ENCODE measurements at regions not wholly inside any gene's neighbourhood (a gene's known extent, or its start where the extent isn't known, plus 50 kb on each side); places are given as distances from the start of the nearest gene placed in this dataset.
"Not testable (repeated sequence)": the region's sequence is repeated elsewhere in the genome, so short reads cannot be mapped to it uniquely, and the experiment has no call there.

GRCh38 chr13:90883592-90883991 lies 463.9 kb upstream of the MIR17HG start:
- DNase-seq = no peak

- no peak for DNase-seq
Observed at GRCh38 chr13:90884066-90884465, 463.4 kb upstream of the MIR17HG start.

GRCh38 chr13:90889906-90890834 lies 457.3 kb upstream of the MIR17HG start:
- no peak for DNase-seq

- DNase-seq = no peak
Observed at GRCh38 chr13:90891329-90891728, 456.2 kb upstream of the MIR17HG start.

GRCh38 chr13:90893199-90893598 lies 454.3 kb upstream of the MIR17HG start:
- not testable (repeated sequence) for DNase-seq

GRCh38 chr13:90896002-90896401 lies 451.5 kb upstream of the MIR17HG start:
- DNase-seq = no peak

GRCh38 chr13:90898811-90899210 lies 448.7 kb upstream of the MIR17HG start:
- no peak for DNase-seq

GRCh38 chr13:90899416-90899815 lies 448.1 kb upstream of the MIR17HG start:
- no peak for DNase-seq

GRCh38 chr13:90902255-90902654 lies 445.2 kb upstream of the MIR17HG start:
- DNase-seq = no peak

GRCh38 chr13:90906554-90906953 lies 440.9 kb upstream of the MIR17HG start:
- no peak for DNase-seq

GRCh38 chr13:90908792-90909191 lies 438.7 kb upstream of the MIR17HG start:
- no peak for DNase-seq

- DNase-seq = no peak
Observed at GRCh38 chr13:90910018-90910639, 437.4 kb upstream of the MIR17HG start.

- DNase-seq = no peak
Observed at GRCh38 chr13:90912247-90912646, 435.2 kb upstream of the MIR17HG start.

GRCh38 chr13:90918536-90918935 lies 429.0 kb upstream of the MIR17HG start:
- no peak for DNase-seq

GRCh38 chr13:90919153-90919552 lies 428.3 kb upstream of the MIR17HG start:
- DNase-seq = no peak

- DNase-seq = no peak
Observed at GRCh38 chr13:90926459-90926858, 421.0 kb upstream of the MIR17HG start.

GRCh38 chr13:90928109-90928508 lies 419.4 kb upstream of the MIR17HG start:
- no peak for DNase-seq

GRCh38 chr13:90933097-90933826 lies 414.2 kb upstream of the MIR17HG start:
- no peak for DNase-seq

- DNase-seq = no peak
Observed at GRCh38 chr13:90934741-90935140, 412.7 kb upstream of the MIR17HG start.

- no peak for DNase-seq
Observed at GRCh38 chr13:90938848-90939247, 408.6 kb upstream of the MIR17HG start.

- no peak for DNase-seq
Observed at GRCh38 chr13:90943946-90944345, 403.5 kb upstream of the MIR17HG start.

- DNase-seq = not testable (repeated sequence)
Observed at GRCh38 chr13:90945146-90945545, 402.3 kb upstream of the MIR17HG start.

GRCh38 chr13:90946125-90946524 lies 401.4 kb upstream of the MIR17HG start:
- DNase-seq = not testable (repeated sequence)

GRCh38 chr13:90947976-90948375 lies 399.5 kb upstream of the MIR17HG start:
- DNase-seq = no peak

All from DMS79 (cell line).